ENCODE measurements at regions not wholly inside any gene's neighbourhood (a gene's known extent, or its start where the extent isn't known, plus 50 kb on each side); places are given as distances from the start of the nearest gene placed in this dataset.

GRCh38 chr15:96417760-96418130 is 87.2 kb downstream of the NR2F2 start:
- TF ChIP-seq, protein P1, sequence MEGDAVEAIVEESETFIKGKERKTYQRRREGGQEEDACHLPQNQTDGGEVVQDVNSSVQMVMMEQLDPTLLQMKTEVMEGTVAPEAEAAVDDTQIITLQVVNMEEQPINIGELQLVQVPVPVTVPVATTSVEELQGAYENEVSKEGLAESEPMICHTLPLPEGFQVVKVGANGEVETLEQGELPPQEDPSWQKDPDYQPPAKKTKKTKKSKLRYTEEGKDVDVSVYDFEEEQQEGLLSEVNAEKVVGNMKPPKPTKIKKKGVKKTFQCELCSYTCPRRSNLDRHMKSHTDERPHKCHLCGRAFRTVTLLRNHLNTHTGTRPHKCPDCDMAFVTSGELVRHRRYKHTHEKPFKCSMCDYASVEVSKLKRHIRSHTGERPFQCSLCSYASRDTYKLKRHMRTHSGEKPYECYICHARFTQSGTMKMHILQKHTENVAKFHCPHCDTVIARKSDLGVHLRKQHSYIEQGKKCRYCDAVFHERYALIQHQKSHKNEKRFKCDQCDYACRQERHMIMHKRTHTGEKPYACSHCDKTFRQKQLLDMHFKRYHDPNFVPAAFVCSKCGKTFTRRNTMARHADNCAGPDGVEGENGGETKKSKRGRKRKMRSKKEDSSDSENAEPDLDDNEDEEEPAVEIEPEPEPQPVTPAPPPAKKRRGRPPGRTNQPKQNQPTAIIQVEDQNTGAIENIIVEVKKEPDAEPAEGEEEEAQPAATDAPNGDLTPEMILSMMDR (IDR thresholded peaks at IDR 0.05; ENCODE audit: low read depth, low read length), result no peak
- no peak for TF ChIP-seq EZH2phosphoT487 (IDR thresholded peaks at IDR 0.05; ENCODE audit: low read depth)

Data from OCI-LY3 (cell line).